ENCODE measurements at regions not wholly inside any gene's neighbourhood (a gene's known extent, or its start where the extent isn't known, plus 50 kb on each side); places are given as distances from the start of the nearest gene placed in this dataset.

DNA sequence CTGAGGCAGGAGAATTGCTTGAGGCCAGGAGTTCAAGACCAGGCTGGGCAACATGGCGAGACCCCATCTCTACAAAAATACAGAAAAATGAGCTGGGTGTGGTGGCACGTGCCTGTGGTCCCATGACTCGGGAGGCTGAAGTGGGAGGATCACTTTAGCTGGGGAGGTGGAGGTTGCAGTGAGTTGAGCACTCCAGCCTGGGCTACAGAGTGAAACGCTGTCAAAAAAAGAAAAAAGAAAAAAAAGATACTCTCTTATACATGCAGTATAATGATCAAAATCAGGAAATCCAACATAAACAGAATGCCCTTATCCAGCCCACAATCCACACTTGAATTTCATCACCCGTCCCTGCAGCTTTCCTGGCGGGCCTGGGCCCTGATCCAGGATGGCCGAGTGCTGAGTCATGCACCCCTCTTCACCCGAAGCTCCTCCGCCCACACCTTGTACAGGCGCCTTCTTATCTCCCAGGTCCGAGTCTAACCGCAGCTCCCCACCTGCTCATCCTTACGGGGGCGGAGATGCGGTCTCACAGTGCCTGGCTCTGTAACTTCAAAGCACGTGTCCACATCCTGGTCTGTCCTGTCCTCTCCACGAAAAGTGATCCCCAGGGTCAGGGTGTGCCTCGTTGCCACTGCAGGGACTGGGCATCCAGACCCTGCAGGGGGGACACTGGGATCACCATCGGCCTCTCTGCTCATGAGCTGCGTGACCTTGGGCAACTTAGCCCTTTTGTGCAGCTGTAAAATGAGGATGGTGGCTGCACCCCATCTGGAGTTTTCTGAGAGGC lies 120.2 kb upstream of the SLC45A1 start:
- Mint-ChIP-seq H3K4me3 (no peak overlapping the region), H3K4me1 (ENCODE audit: low read depth) (peaks cover 3% of the 10 kb centered on the region)
- CTCF ChIA-PET: no interaction called here

DNA sequence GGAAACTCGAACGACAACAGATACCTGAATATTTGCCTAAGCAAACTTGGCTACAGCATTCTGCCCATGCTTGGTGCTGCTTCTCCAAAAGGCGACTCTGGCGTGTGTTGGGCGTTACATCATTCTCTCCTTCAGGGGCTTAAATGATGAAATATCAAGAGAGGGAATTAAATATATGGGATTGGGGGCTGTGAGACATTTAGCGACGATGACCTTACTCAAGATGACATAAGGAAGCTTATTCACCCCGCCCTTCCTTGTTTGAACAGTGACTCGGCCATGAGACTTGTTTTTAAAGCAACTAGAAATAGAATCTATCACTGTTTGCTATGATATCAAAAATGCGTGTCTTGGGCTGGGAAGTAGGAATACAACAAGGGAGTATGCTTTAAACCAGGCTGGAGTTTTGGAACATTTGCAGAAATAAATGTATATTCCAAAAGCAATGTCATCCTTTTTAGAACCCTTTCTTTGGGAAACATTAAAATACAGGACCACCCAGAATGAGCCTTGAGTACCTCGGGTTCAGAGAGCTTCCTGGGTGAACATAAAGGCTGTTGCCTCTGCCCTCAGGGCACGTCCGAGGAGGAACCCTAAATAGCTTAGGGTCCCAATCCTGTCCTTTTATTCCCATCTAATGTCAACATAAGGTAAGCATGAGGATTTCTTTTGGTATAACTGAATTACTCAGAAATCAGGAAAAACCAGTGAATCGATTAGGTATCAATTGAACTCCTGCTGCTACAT lies 123.3 kb upstream of the SLC45A1 start:
- H3K27ac Mint-ChIP-seq: no peak overlapping the region
- no peaks in the 10 kb centered on the region for H3K9me3 Mint-ChIP-seq (ENCODE audit: insufficient read depth)
- H3K36me3 Mint-ChIP-seq (ENCODE audit: low read depth): no peaks in the 10 kb centered on the region
- ATAC-seq (no peak), DNase-seq (no peak)
- H3K4me3 Mint-ChIP-seq: no peak overlapping the region
- ChIA-PET POLR2A (no interaction called here), CTCF (no interaction called here)
- H3K27me3 Mint-ChIP-seq (ENCODE audit: low read depth): peaks cover 2% of the 10 kb centered on the region
- peaks cover 3% of the 10 kb centered on the region for H3K4me1 Mint-ChIP-seq (ENCODE audit: low read depth)

More for the DNA sequence above, 120.2 kb upstream of the SLC45A1 start:
- no peak overlapping the region for H3K27ac Mint-ChIP-seq
- peaks cover 5% of the 10 kb centered on the region for H3K27me3 Mint-ChIP-seq (ENCODE audit: low read depth)
- no peaks in the 10 kb centered on the region for H3K36me3 Mint-ChIP-seq (ENCODE audit: low read depth)
- H3K9me3 Mint-ChIP-seq (ENCODE audit: insufficient read depth): no peaks in the 10 kb centered on the region
- DNase-seq: no peak
- ATAC-seq: no peak
- POLR2A ChIA-PET: no interaction called here

DNA sequence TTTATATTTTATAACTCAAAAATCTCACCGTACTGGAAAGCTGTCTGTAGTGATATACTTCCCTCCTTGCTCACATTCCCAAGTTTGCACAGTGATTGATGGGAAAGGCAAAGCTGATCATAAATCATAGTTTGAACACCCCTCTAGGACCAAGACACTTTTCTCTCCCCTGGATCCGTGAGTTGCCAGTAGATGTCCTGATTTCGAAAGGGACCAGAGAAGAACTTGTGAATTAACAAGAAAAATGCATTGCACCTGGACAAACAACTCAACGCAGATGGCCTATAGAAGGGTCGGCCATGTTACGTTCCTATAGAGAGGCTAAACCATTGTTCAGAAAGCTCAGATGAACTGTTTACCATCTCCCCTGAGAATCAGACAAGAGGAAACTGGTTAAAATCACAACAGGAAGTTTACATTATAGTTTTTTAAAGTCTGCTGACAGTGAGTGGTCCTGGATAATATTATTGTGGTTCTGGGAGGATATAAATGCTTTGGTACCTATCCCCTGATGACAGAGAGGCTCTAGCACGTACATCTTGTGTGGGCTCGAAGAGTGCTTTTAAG lies 124.0 kb upstream of the SLC45A1 start:
- DNase-seq (no peak), ATAC-seq (no peak)
- Mint-ChIP-seq H3K27me3 (ENCODE audit: low read depth) (peaks cover 2% of the 10 kb centered on the region), H3K36me3 (ENCODE audit: low read depth) (no peaks in the 10 kb centered on the region), H3K9me3 (ENCODE audit: insufficient read depth) (no peaks in the 10 kb centered on the region), H3K27ac (no peak overlapping the region), H3K4me1 (ENCODE audit: low read depth) (peaks cover 3% of the 10 kb centered on the region), H3K4me3 (no peak overlapping the region)
- CTCF ChIA-PET: no interaction called here
- POLR2A ChIA-PET: no interaction called here

DNA sequence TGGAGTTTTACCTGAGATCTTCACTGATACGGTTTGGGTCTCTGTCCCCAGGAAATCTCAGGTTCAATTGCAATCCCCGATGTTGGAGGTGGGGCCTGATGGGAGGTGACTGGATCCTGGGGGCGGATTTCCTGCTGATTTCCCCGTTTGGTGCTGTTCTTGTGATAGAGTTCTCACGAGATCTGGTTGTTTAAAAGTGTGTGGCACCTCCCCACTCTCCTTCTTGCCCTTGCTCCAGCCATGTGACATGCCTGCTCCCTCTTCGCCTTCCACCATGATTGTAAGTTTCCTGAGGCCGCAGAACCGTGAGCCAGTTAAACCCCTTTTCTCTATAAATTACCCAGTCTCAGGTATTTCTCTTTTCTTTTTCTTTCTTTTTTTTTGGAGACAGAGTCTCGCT lies 126.4 kb upstream of the SLC45A1 start:
- H3K4me1 Mint-ChIP-seq (ENCODE audit: low read depth): no peaks in the 10 kb centered on the region
- H3K9me3 Mint-ChIP-seq (ENCODE audit: insufficient read depth): no peaks in the 10 kb centered on the region
- ATAC-seq (no peak), DNase-seq (no peak)
- ChIA-PET POLR2A (no interaction called here), CTCF (no interaction called here)
- no peaks in the 10 kb centered on the region for H3K36me3 Mint-ChIP-seq (ENCODE audit: low read depth)
- no peak overlapping the region for H3K4me3 Mint-ChIP-seq
- H3K27me3 Mint-ChIP-seq (ENCODE audit: low read depth): peaks cover 5% of the 10 kb centered on the region
- no peak overlapping the region for H3K27ac Mint-ChIP-seq

DNA sequence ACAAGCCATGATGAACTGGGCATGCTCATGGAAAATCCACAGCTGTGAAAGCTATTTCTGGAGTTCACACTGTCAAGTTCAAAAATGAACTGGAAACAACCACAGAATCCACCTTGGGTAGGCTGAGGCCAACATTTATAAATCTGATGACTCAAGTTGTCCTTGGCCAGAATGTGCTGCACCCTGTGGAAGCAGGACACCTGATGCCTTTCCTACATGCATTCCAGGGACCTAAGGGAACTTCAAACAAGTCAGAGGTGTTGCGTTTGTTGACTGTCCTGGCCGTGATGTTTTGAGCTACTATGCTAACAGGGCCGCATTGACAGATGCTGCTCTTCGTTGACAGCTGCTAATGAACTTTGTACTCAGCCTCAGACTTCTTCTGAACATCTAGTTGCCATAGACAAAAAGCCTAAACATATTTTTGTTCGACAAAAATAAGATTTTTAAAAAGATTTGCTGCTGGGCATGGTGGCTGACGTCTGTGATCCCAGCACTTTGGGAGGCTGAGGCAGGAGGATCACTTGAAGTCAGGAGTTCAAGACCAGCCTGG lies 127.9 kb upstream of the SLC45A1 start:
- peaks cover 5% of the 10 kb centered on the region for H3K27me3 Mint-ChIP-seq (ENCODE audit: low read depth)
- ChIA-PET CTCF (no interaction called here), POLR2A (no interaction called here)
- H3K4me3 Mint-ChIP-seq: no peak overlapping the region
- H3K4me1 Mint-ChIP-seq (ENCODE audit: low read depth): no peaks in the 10 kb centered on the region
- ATAC-seq (no peak), DNase-seq (no peak)
- H3K27ac Mint-ChIP-seq: no peak overlapping the region
- H3K9me3 Mint-ChIP-seq (ENCODE audit: insufficient read depth): no peaks in the 10 kb centered on the region
- H3K36me3 Mint-ChIP-seq (ENCODE audit: low read depth): no peaks in the 10 kb centered on the region

DNA sequence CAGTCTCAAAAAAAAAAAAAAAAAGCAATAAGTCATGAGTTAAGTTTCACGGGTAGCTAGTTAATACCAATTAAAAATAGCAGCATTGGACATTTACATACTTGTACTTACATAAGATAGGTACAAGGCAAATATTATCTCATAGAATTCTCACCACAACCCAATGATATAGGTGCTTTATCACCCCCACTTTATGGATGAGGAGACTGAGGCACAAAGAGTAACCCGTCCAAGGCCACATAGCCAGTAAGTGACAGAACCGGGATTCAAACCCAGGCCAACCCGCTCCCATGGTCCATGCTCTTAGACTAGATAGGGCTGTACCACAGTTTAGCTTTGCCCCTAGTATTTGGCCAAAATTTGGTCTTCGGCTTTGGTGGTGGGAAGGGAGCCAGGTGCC lies 132.5 kb upstream of the SLC45A1 start:
- H3K4me1 Mint-ChIP-seq (ENCODE audit: low read depth): peaks cover 2% of the 10 kb centered on the region
- no peaks in the 10 kb centered on the region for H3K36me3 Mint-ChIP-seq (ENCODE audit: low read depth)
- H3K27me3 Mint-ChIP-seq (ENCODE audit: low read depth): peaks cover 3% of the 10 kb centered on the region
- no peak overlapping the region for H3K4me3 Mint-ChIP-seq
- CTCF ChIA-PET: no interaction called here
- POLR2A ChIA-PET: no interaction called here
- H3K9me3 Mint-ChIP-seq (ENCODE audit: insufficient read depth): no peaks in the 10 kb centered on the region
- H3K27ac Mint-ChIP-seq: no peak overlapping the region
- DNase-seq (no peak), ATAC-seq (no peak)

DNA sequence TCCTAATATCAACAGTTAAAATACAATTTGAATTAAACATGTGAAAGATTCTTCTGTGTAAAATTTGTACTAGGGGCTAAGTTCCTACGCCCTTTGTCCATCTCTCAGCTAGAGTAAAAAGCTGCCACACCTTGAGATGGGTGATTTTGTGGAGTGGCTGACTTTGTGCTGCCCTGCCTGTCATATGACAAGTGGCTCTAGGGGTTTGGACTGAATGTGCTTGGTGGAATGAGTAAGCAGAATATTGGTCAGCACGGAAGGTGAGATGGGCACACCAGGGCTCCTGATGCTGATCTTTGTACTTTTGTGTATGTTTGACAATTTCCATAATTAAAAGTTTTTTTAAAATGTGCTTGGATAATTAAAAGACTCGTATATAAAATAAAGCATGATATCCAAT lies 133.6 kb upstream of the SLC45A1 start:
- ChIA-PET CTCF (no interaction called here), POLR2A (no interaction called here)
- Mint-ChIP-seq H3K27me3 (ENCODE audit: low read depth) (peaks cover 3% of the 10 kb centered on the region), H3K36me3 (ENCODE audit: low read depth) (no peaks in the 10 kb centered on the region), H3K4me3 (no peak overlapping the region), H3K4me1 (ENCODE audit: low read depth) (peaks cover 2% of the 10 kb centered on the region), H3K27ac (no peak overlapping the region), H3K9me3 (ENCODE audit: insufficient read depth) (peaks cover 9% of the 10 kb centered on the region)
- DNase-seq: no peak
- no peak for ATAC-seq

DNA sequence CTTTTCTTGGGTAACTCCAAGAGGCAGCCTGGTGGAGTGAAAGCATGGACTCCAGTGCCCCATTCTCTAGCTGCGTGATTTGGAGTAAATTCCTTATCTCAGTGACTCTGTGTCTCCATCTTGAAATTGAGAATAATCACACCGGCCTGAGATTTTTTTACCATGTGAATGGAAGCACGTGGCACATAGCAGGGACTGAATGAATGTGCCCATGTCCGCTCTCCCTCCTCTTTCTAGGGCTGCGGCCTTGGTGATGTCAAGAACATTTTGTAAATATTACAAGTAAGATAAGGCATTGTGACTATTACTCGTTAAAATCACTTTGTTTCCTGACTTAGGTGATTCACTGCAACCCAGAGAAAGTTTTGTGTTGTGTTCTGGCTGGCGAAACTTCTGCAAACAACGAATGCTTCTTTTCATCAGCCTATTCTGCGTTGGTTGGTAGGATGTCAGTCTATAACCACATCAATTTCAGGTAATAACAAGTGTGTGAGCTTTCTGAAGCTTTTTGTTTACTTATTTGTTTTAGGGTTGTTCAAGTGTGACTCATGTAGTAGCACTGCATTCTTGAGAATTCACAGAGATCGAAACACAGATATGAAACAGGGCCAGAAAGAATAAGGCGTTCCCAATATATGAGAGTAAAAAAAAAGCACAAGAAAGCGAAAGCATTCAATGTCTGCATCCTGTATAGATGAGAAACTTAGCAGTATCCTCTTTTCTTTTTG lies 135.7 kb upstream of the SLC45A1 start:
- ChIA-PET POLR2A (no interaction called here), CTCF (no interaction called here)
- Mint-ChIP-seq H3K27me3 (ENCODE audit: low read depth) (peaks cover 3% of the 10 kb centered on the region), H3K4me3 (no peak overlapping the region), H3K27ac (no peak overlapping the region), H3K36me3 (ENCODE audit: low read depth) (no peaks in the 10 kb centered on the region), H3K4me1 (ENCODE audit: low read depth) (peaks cover 2% of the 10 kb centered on the region), H3K9me3 (ENCODE audit: insufficient read depth) (peaks cover 14% of the 10 kb centered on the region)
- no peak for DNase-seq
- ATAC-seq: no peak

DNA sequence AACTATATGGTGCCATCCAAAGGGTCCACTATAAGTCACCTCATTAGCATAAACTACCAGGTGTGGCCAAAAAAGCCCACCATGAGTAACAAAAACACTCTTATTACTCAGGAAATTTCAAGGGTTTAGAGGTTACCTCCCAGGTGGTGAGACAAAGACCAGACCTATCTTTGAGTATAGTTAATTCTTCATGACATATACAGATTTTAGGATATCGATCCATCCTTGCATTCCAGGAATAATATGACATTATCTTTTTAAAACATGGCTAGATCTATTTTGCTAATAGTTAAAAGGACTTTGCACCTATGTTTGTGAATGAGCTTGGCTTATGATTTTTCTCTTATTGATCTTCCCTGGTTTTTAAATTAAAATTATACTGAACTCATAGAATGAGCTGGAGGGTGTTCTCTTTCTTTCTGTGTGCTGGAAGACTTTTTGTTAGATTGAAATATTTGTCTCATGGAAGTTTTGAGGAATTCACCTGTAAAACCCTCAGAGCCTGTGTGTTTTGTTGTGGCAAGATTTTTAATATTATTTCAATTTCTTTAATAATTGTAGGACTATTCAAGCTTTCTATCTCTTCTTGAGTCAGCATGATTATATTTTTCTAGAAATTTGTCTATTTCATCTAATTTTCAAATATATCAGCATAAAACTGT lies 138.7 kb upstream of the SLC45A1 start:
- CTCF ChIA-PET: no interaction called here
- H3K4me1 Mint-ChIP-seq (ENCODE audit: low read depth): peaks cover 2% of the 10 kb centered on the region
- no peak for ATAC-seq
- no peaks in the 10 kb centered on the region for H3K36me3 Mint-ChIP-seq (ENCODE audit: low read depth)
- no peak overlapping the region for H3K27ac Mint-ChIP-seq
- POLR2A ChIA-PET: no interaction called here
- DNase-seq: no peak
- no peak overlapping the region for H3K4me3 Mint-ChIP-seq
- no peaks in the 10 kb centered on the region for H3K27me3 Mint-ChIP-seq (ENCODE audit: low read depth)
- peaks cover 14% of the 10 kb centered on the region for H3K9me3 Mint-ChIP-seq (ENCODE audit: insufficient read depth)

DNA sequence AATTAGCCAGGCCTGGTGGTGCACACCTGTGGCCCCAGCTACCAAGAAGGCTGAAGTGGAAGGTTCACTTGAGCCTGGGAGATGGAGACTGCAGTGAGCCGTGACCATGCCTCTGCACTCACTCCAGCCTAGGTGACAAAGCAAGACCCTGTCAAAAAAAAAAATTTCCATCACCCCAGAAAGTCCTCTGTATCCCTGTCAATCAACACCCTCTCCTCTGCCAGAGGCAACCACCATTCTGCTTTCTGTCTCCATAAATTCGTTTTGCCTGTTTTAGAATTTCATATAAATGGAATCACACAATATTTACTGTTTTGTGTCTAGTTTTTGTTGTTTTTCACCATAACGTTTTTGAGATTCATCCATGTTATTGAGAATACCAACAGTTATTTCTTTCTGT lies 141.6 kb upstream of the SLC45A1 start:
- CTCF ChIA-PET: no interaction called here
- H3K4me3 Mint-ChIP-seq: no peak overlapping the region
- H3K9me3 Mint-ChIP-seq (ENCODE audit: insufficient read depth): peaks cover 14% of the 10 kb centered on the region
- DNase-seq (no peak), ATAC-seq (no peak)
- H3K27me3 Mint-ChIP-seq (ENCODE audit: low read depth): no peaks in the 10 kb centered on the region
- H3K4me1 Mint-ChIP-seq (ENCODE audit: low read depth): no peaks in the 10 kb centered on the region
- H3K36me3 Mint-ChIP-seq (ENCODE audit: low read depth): no peaks in the 10 kb centered on the region
- H3K27ac Mint-ChIP-seq: no peak overlapping the region
- POLR2A ChIA-PET: no interaction called here

DNA sequence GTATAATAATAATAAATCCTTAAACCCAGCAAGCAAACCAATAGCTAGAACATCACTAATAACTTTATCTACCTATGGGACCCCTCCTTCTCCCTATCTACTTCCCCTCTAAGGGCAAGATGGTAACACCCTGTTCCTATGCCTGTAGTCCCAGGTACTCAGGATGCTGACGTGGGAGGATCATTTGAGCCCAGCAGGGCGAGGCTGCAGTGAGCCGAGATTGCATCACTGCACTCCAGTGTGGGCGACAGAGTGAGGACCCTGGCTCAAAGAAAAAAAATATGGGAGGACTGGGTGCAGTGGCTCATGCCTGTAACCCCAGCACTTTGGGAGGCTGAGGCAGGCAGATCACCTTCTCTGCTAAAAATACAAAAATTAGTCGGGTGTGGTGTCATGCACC lies 143.1 kb upstream of the SLC45A1 start:
- Mint-ChIP-seq H3K4me1 (ENCODE audit: low read depth) (peaks cover 4% of the 10 kb centered on the region), H3K9me3 (ENCODE audit: insufficient read depth) (peaks cover 10% of the 10 kb centered on the region), H3K4me3 (no peak overlapping the region), H3K27ac (no peak overlapping the region), H3K27me3 (ENCODE audit: low read depth) (no peaks in the 10 kb centered on the region), H3K36me3 (ENCODE audit: low read depth) (no peaks in the 10 kb centered on the region)
- ATAC-seq (no peak), DNase-seq (no peak)
- ChIA-PET POLR2A (no interaction called here), CTCF (no interaction called here)
